Kidney capillary endothelial cell (primary cell): ENCODE measurements at regions not wholly inside any gene's neighbourhood (a gene's known extent, or its start where the extent isn't known, plus 50 kb on each side); places are given as distances from the start of the nearest gene placed in this dataset.
"Not testable (repeated sequence)": the region's sequence is repeated elsewhere in the genome, so short reads cannot be mapped to it uniquely, and the experiment has no call there.

Experiments used
- DNase-seq: peaks from one replicate; pipeline ENCODE4 v3.0.0-alpha.2; 2018; ENCODE audit warnings: low spot score

- no peak for DNase-seq
These were observed 196.7 kb upstream of the TPRG1 start for GRCh38 chr3:188974856-188975599.

GRCh38 chr3:188975600-188976314, 196.0 kb upstream of the TPRG1 start:
- DNase-seq: no peak

GRCh38 chr3:188976407-188976806, 195.4 kb upstream of the TPRG1 start:
- DNase-seq: no peak

GRCh38 chr3:188978421-188979171, 193.2 kb upstream of the TPRG1 start:
- DNase-seq: no peak

- no peak for DNase-seq
These were observed 192.5 kb upstream of the TPRG1 start for GRCh38 chr3:188979248-188979647.

GRCh38 chr3:188979669-188980310, 192.0 kb upstream of the TPRG1 start:
- no peak for DNase-seq

GRCh38 chr3:188993181-188993580, 178.6 kb upstream of the TPRG1 start:
- DNase-seq: no peak

GRCh38 chr3:189001559-189001958, 170.2 kb upstream of the TPRG1 start:
- DNase-seq: peak; percentile 85

GRCh38 chr3:189003410-189003809, 168.4 kb upstream of the TPRG1 start:
- DNase-seq: no peak

GRCh38 chr3:189013224-189013888, 158.4 kb upstream of the TPRG1 start:
- DNase-seq: no peak

- DNase-seq: no peak
These were observed 157.2 kb upstream of the TPRG1 start for GRCh38 chr3:189014526-189014925.

GRCh38 chr3:189022576-189023466, 148.9 kb upstream of the TPRG1 start:
- not testable (repeated sequence) for DNase-seq

- DNase-seq: no peak
These were observed 145.9 kb upstream of the TPRG1 start for GRCh38 chr3:189025866-189026265.

GRCh38 chr3:189027626-189028155, 144.1 kb upstream of the TPRG1 start:
- DNase-seq: no peak

GRCh38 chr3:189038773-189039745, 132.7 kb upstream of the TPRG1 start:
- no peak for DNase-seq

GRCh38 chr3:189040656-189041335, 131.0 kb upstream of the TPRG1 start:
- no peak for DNase-seq

GRCh38 chr3:189041482-189042090, 130.2 kb upstream of the TPRG1 start:
- peak; percentile 24 for DNase-seq

GRCh38 chr3:189042832-189043231, 128.9 kb upstream of the TPRG1 start:
- DNase-seq: no peak
